ENCODE measurements at regions not wholly inside any gene's neighbourhood (a gene's known extent, or its start where the extent isn't known, plus 50 kb on each side); places are given as distances from the start of the nearest gene placed in this dataset.

DNA sequence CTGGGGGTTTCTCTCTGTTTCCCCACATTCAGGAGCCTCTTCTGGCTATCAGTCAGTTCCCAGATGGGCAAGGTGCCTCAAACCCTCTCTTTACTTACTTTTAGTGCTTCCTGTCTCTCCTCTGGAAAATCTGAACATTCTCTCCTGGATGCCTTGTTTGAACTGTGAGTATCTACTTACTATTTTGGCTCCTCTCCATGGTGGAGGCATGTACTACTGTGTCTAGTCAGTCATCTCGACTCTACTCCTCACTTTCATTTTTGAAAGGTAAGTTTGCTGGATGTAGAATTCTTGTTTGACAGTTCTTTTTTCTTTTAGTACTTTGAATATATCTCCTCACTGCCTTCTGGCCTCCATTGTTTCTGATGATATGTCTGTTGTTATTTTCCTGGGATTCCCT, 70.9 kb upstream of the FAM78B start (continued):
- TF ChIP-seq, protein P1, sequence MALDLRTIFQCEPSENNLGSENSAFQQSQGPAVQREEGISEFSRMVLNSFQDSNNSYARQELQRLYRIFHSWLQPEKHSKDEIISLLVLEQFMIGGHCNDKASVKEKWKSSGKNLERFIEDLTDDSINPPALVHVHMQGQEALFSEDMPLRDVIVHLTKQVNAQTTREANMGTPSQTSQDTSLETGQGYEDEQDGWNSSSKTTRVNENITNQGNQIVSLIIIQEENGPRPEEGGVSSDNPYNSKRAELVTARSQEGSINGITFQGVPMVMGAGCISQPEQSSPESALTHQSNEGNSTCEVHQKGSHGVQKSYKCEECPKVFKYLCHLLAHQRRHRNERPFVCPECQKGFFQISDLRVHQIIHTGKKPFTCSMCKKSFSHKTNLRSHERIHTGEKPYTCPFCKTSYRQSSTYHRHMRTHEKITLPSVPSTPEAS (tag by site-specific recombination; IDR thresholded peaks at IDR 0.05), result no peak
- TF ChIP-seq ZNF624 (tag by site-specific recombination; IDR thresholded peaks at IDR 0.05) (no peak), ZNF843 (tag by site-specific recombination; IDR thresholded peaks at IDR 0.05) (no peak)

DNA sequence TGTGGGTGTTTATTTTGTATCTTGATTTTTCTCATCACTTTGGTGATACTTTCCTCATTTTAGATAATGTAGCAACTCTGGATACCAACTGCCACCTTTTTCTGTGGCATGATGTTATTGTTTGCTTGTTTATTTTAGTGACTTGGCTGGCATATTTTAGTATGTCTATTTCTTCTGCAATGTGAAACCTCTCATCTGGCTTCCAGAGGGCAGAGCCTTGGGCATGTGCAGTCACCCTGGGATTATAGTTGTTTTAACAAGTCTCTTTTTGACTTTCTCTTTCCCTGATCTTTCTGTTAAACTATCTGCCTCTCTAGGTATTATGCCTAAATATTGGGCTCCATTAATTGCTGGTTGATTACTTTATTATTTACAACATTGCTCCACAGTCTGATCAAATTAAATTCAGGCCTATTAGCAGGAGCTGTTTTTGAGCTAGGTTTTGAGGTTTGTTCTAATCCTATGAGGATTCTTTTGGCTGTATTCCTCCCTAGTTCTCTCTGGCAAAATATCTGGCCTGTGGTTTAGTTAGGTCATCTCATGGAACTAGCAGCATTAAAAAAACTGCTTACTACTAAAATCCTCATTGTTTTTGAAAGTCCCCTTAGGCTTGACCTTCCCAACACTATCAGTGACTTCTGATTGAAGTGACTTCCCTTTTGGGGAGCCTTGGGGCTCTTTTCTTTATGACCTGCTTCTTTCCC, 86.4 kb upstream of the FAM78B start:
- no peaks in the 10 kb centered on the region for H3K36me3 ChIP-seq (ENCODE audit: control insufficient read depth in 2 of 2, insufficient read depth in 1 of 2, low read length in 2 of 2)
- no peaks in the 10 kb centered on the region for H3K9me3 ChIP-seq (ENCODE audit: control insufficient read depth, insufficient read depth, low read depth, low read length)
- no peak overlapping the region for H3K27ac ChIP-seq (ENCODE audit: extremely low read depth, low read depth, low read length)
- CTCF ChIA-PET, result no interaction called here
- H3K4me1 ChIP-seq (ENCODE audit: control insufficient read depth, insufficient read depth, low read length), result no peaks in the 10 kb centered on the region
- no peak overlapping the region for H3K4me3 ChIP-seq (ENCODE audit: low read depth, low read length)
- POLR2A ChIA-PET, result no interaction called here
- TF ChIP-seq ZNF621 (tag by site-specific recombination; IDR thresholded peaks at IDR 0.05) (no peak), ZNF121 (tag by site-specific recombination; IDR thresholded peaks at IDR 0.05) (no peak), ZNF175 (tag by site-specific recombination; IDR thresholded peaks at IDR 0.05) (no peak), ZSCAN23 (tag by site-specific recombination; IDR thresholded peaks at IDR 0.05) (no peak), EGR2 (tag by site-specific recombination; IDR thresholded peaks at IDR 0.05; ENCODE audit: low read depth) (no peak), ZNF585B (tag by site-specific recombination; IDR thresholded peaks at IDR 0.05) (no peak), OVOL3 (tag by site-specific recombination; IDR thresholded peaks at IDR 0.05) (no peak), ZNF501 (tag by site-specific recombination; IDR thresholded peaks at IDR 0.05) (no peak), ZNF404 (tag by site-specific recombination; IDR thresholded peaks at IDR 0.05) (no peak), ZNF394 (tag by site-specific recombination; IDR thresholded peaks at IDR 0.05; ENCODE audit: borderline replicate concordance) (no peak), ZXDB (tag by site-specific recombination; IDR thresholded peaks at IDR 0.05) (no peak), SCRT2 (tag by site-specific recombination; IDR thresholded peaks at IDR 0.05) (no peak), ZBTB48 (tag by site-specific recombination; IDR thresholded peaks at IDR 0.05) (no peak), ZIC2 (tag by site-specific recombination; IDR thresholded peaks at IDR 0.05) (no peak), ZNF169 (tag by site-specific recombination; IDR thresholded peaks at IDR 0.05) (no peak), ZNF624 (tag by site-specific recombination; IDR thresholded peaks at IDR 0.05) (no peak), SALL2 (tag by site-specific recombination; IDR thresholded peaks at IDR 0.05; ENCODE audit: borderline replicate concordance) (no peak), KLF16 (tag by site-specific recombination; IDR thresholded peaks at IDR 0.05) (no peak), ZNF670 (tag by site-specific recombination; IDR thresholded peaks at IDR 0.05; ENCODE audit: low read depth) (no peak)
- TF ChIP-seq, protein P2, sequence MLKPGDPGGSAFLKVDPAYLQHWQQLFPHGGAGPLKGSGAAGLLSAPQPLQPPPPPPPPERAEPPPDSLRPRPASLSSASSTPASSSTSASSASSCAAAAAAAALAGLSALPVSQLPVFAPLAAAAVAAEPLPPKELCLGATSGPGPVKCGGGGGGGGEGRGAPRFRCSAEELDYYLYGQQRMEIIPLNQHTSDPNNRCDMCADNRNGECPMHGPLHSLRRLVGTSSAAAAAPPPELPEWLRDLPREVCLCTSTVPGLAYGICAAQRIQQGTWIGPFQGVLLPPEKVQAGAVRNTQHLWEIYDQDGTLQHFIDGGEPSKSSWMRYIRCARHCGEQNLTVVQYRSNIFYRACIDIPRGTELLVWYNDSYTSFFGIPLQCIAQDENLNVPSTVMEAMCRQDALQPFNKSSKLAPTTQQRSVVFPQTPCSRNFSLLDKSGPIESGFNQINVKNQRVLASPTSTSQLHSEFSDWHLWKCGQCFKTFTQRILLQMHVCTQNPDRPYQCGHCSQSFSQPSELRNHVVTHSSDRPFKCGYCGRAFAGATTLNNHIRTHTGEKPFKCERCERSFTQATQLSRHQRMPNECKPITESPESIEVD (tag by site-specific recombination; IDR thresholded peaks at IDR 0.05), result no peak

DNA sequence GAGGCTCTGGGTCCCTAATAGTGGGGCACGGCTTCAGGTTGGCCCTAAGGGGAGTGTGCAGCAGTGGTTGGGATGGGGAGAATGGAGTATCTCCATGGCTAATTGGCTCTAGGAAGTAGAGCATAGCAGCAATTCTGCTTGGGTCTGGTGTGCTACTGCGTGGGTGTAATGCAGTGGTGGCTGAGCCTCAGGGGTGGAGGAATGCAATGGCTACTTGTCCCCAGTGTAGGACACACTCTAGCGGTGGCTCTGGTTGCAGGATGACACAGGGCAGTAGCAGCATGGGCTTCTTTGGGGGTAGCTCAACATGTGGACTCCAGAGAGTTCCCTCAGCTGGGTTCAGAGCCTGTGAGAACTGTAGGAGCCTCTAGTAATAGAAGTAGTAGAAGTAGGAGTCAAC, 91.2 kb upstream of the FAM78B start:
- H3K27ac ChIP-seq (ENCODE audit: extremely low read depth, low read depth, low read length), result no peak overlapping the region
- no peaks in the 10 kb centered on the region for H3K9me3 ChIP-seq (ENCODE audit: control insufficient read depth, insufficient read depth, low read depth, low read length)
- H3K4me1 ChIP-seq (ENCODE audit: control insufficient read depth, insufficient read depth, low read length), result no peaks in the 10 kb centered on the region
- TF ChIP-seq ZNF658 (tag by site-specific recombination; IDR thresholded peaks at IDR 0.05) (no peak), TRIM28 (IDR thresholded peaks at IDR 0.05; ENCODE audit: borderline replicate concordance, low read length) (no peak), ZXDB (tag by site-specific recombination; IDR thresholded peaks at IDR 0.05) (no peak), ZNF112 (tag by site-specific recombination; IDR thresholded peaks at IDR 0.05) (no peak)
- TF ChIP-seq, protein P3, sequence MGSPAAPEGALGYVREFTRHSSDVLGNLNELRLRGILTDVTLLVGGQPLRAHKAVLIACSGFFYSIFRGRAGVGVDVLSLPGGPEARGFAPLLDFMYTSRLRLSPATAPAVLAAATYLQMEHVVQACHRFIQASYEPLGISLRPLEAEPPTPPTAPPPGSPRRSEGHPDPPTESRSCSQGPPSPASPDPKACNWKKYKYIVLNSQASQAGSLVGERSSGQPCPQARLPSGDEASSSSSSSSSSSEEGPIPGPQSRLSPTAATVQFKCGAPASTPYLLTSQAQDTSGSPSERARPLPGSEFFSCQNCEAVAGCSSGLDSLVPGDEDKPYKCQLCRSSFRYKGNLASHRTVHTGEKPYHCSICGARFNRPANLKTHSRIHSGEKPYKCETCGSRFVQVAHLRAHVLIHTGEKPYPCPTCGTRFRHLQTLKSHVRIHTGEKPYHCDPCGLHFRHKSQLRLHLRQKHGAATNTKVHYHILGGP (tag by site-specific recombination; IDR thresholded peaks at IDR 0.05), result no peak
- TF ChIP-seq, protein P4, sequence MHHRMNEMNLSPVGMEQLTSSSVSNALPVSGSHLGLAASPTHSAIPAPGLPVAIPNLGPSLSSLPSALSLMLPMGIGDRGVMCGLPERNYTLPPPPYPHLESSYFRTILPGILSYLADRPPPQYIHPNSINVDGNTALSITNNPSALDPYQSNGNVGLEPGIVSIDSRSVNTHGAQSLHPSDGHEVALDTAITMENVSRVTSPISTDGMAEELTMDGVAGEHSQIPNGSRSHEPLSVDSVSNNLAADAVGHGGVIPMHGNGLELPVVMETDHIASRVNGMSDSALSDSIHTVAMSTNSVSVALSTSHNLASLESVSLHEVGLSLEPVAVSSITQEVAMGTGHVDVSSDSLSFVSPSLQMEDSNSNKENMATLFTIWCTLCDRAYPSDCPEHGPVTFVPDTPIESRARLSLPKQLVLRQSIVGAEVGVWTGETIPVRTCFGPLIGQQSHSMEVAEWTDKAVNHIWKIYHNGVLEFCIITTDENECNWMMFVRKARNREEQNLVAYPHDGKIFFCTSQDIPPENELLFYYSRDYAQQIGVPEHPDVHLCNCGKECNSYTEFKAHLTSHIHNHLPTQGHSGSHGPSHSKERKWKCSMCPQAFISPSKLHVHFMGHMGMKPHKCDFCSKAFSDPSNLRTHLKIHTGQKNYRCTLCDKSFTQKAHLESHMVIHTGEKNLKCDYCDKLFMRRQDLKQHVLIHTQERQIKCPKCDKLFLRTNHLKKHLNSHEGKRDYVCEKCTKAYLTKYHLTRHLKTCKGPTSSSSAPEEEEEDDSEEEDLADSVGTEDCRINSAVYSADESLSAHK (tag by site-specific recombination; IDR thresholded peaks at IDR 0.05), result no peak
- no peak overlapping the region for H3K4me3 ChIP-seq (ENCODE audit: low read depth, low read length)
- ChIA-PET POLR2A (no interaction called here), CTCF (interaction anchor here (0.6 kb wide), 1 partner anchor 101 kb away, joined by 3 read pairs; no protein-coding TSS in a partner anchor)
- H3K36me3 ChIP-seq (ENCODE audit: control insufficient read depth in 2 of 2, insufficient read depth in 1 of 2, low read length in 2 of 2), result no peaks in the 10 kb centered on the region
